ENCODE measurements at regions not wholly inside any gene's neighbourhood (a gene's known extent, or its start where the extent isn't known, plus 50 kb on each side); places are given as distances from the start of the nearest gene placed in this dataset.

GRCh38 chr7:33779216-33779615, 126.1 kb upstream of the BMPER start:
- Histone ChIP-seq H3K27me3 (ENCODE audit: control insufficient read depth in 1 of 2, insufficient read depth in 2 of 2, low read length in 2 of 2) (no peaks in the 10 kb centered on the region), H3K79me2 (ENCODE audit: insufficient read depth, low read length) (no peaks in the 10 kb centered on the region), H3K4me3 (replicated peaks in 1 of 3; ENCODE audit: insufficient read depth in 1 of 3, low read depth in 2 of 3, low read length in 3 of 3) (no peak overlapping the region), H3K9me3 (ENCODE audit: low read length) (no peaks in the 10 kb centered on the region), H3K36me3 (replicated peaks in 1 of 2; ENCODE audit: control insufficient read depth in 1 of 2, insufficient read depth in 2 of 2, low read length in 2 of 2) (no peaks in the 10 kb centered on the region), H3K4me1 (ENCODE audit: insufficient read depth, low read length) (no peaks in the 10 kb centered on the region), H3K27ac (ENCODE audit: extremely low read length, insufficient read depth, low read length) (no peak overlapping the region), H4K20me1 (ENCODE audit: insufficient read depth, low read length) (no peaks in the 10 kb centered on the region), H2AFZ (ENCODE audit: low read length) (no peak overlapping the region), H3K9ac (ENCODE audit: insufficient read depth, low read depth, low read length) (no peak overlapping the region), H3K4me2 (ENCODE audit: low read depth, low read length) (no peak overlapping the region)
- intact Hi-C loops (cut with micrococcal nuclease; ENCODE audit: unreplicated experiment): no loop called here
- FAIRE-seq: no peak
- in situ Hi-C loops (cut with HindIII; ENCODE audit: extremely low pct_ligation_motif_present, low pct_unique_long_range_greater_than_20kb): no loop called here
- DNase-seq (ENCODE audit: low spot score): no peak
- CTCF ChIA-PET (ENCODE audit: low intra/inter-chr PET ratio, low total read pairs): no interaction called here
- no TSS peak for BruUV-seq (replicated peaks)
- WGBS (ENCODE audit: low lambda C conversion rate): 24% methylated on average over 5 of the region's 5 CpGs
- no peak for ATAC-seq
- POLR2A ChIA-PET: no interaction called here
- TF ChIP-seq PHF8 (CRISPR knock-in tag; IDR thresholded peaks at IDR 0.05): no peak
- TF ChIP-seq ZNF331 (CRISPR knock-in tag; IDR thresholded peaks at IDR 0.05): no peak
- no peak for TF ChIP-seq ZNF646 (CRISPR knock-in tag; IDR thresholded peaks at IDR 0.05)
- no peak for TF ChIP-seq ZKSCAN1 (IDR thresholded peaks at IDR 0.05; ENCODE audit: low read length)
- no peak for TF ChIP-seq ZUFSP (CRISPR knock-in tag; IDR thresholded peaks at IDR 0.05; ENCODE audit: borderline replicate concordance)
- no peak for TF ChIP-seq FOSL2 (CRISPR knock-in tag; IDR thresholded peaks at IDR 0.05)
- no peak for TF ChIP-seq MLLT10 (CRISPR knock-in tag; IDR thresholded peaks at IDR 0.05)
- no peak for TF ChIP-seq ZBTB40 (IDR thresholded peaks at IDR 0.05)
- TF ChIP-seq ZBTB40 (CRISPR knock-in tag; IDR thresholded peaks at IDR 0.05): no peak

Measured in HepG2 (cell line).